ENCODE measurements at regions not wholly inside any gene's neighbourhood (a gene's known extent, or its start where the extent isn't known, plus 50 kb on each side); places are given as distances from the start of the nearest gene placed in this dataset.

GRCh38 chr5:116976767-116977166 is 402.1 kb upstream of the SEMA6A start:
- no peak for DNase-seq (ENCODE audit: low read depth, low spot score)
- Histone ChIP-seq H3K9me3 (ENCODE audit: insufficient read depth, low read length) (no peaks in the 10 kb centered on the region), H3K4me3 (ENCODE audit: insufficient read length, low read depth) (no peak overlapping the region), H3K36me3 (ENCODE audit: insufficient read depth, insufficient read length, low read length) (no peaks in the 10 kb centered on the region), H3K9ac (ENCODE audit: insufficient read length, low read depth) (no peak overlapping the region), H3K4me1 (ENCODE audit: insufficient read depth, insufficient read length) (no peaks in the 10 kb centered on the region), H3K27me3 (ENCODE audit: insufficient read depth, insufficient read length) (no peaks in the 10 kb centered on the region)
- no peak for TF ChIP-seq YY1 (IDR thresholded peaks at IDR 0.05; ENCODE audit: insufficient read depth, insufficient read length)
- no peak for TF ChIP-seq SUZ12 (IDR thresholded peaks at IDR 0.05; ENCODE audit: extremely low read depth, insufficient read depth, insufficient read length)
- TF ChIP-seq ZNF274 (IDR thresholded peaks at IDR 0.05; ENCODE audit: low read depth, low read length), result no peak

GRCh38 chr5:116971131-116971530 is 396.5 kb upstream of the SEMA6A start:
- H3K4me3 ChIP-seq (ENCODE audit: insufficient read length, low read depth), result no peak overlapping the region
- no peaks in the 10 kb centered on the region for H3K36me3 ChIP-seq (ENCODE audit: insufficient read depth, insufficient read length, low read length)
- no peak overlapping the region for H3K9ac ChIP-seq (ENCODE audit: insufficient read length, low read depth)
- H3K9me3 ChIP-seq (ENCODE audit: insufficient read depth, low read length), result 0 out of 2 replicates have a peak, but pooled peaks cover 10% of the 10 kb centered on the region
- no peak for DNase-seq (ENCODE audit: low read depth, low spot score)
- TF ChIP-seq SUZ12 (IDR thresholded peaks at IDR 0.05; ENCODE audit: extremely low read depth, insufficient read depth, insufficient read length) (no peak), YY1 (IDR thresholded peaks at IDR 0.05; ENCODE audit: insufficient read depth, insufficient read length) (no peak), ZNF274 (IDR thresholded peaks at IDR 0.05; ENCODE audit: low read depth, low read length) (no peak)
- H3K4me1 ChIP-seq (ENCODE audit: insufficient read depth, insufficient read length), result no peaks in the 10 kb centered on the region
- no peaks in the 10 kb centered on the region for H3K27me3 ChIP-seq (ENCODE audit: insufficient read depth, insufficient read length)

- Histone ChIP-seq H3K36me3 (ENCODE audit: insufficient read depth, insufficient read length, low read length) (no peaks in the 10 kb centered on the region), H3K9me3 (ENCODE audit: insufficient read depth, low read length) (0 out of 2 replicates have a peak, but pooled peaks cover 10% of the 10 kb centered on the region), H3K4me1 (ENCODE audit: insufficient read depth, insufficient read length) (no peaks in the 10 kb centered on the region), H3K27me3 (ENCODE audit: insufficient read depth, insufficient read length) (no peaks in the 10 kb centered on the region), H3K4me3 (ENCODE audit: insufficient read length, low read depth) (no peak overlapping the region), H3K9ac (ENCODE audit: insufficient read length, low read depth) (no peak overlapping the region)
- TF ChIP-seq SUZ12 (IDR thresholded peaks at IDR 0.05; ENCODE audit: extremely low read depth, insufficient read depth, insufficient read length) (no peak), YY1 (IDR thresholded peaks at IDR 0.05; ENCODE audit: insufficient read depth, insufficient read length) (no peak), ZNF274 (IDR thresholded peaks at IDR 0.05; ENCODE audit: low read depth, low read length) (no peak)
- no peak for DNase-seq (ENCODE audit: low read depth, low spot score)
These were observed 395.7 kb upstream of the SEMA6A start for GRCh38 chr5:116970318-116970717.

- no peak overlapping the region for H3K9ac ChIP-seq (ENCODE audit: insufficient read length, low read depth)
- H3K4me1 ChIP-seq (ENCODE audit: insufficient read depth, insufficient read length), result no peaks in the 10 kb centered on the region
- H3K27me3 ChIP-seq (ENCODE audit: insufficient read depth, insufficient read length), result no peaks in the 10 kb centered on the region
- no peak overlapping the region for H3K4me3 ChIP-seq (ENCODE audit: insufficient read length, low read depth)
- no peaks in the 10 kb centered on the region for H3K36me3 ChIP-seq (ENCODE audit: insufficient read depth, insufficient read length, low read length)
- DNase-seq (ENCODE audit: low read depth, low spot score), result no peak
- H3K9me3 ChIP-seq (ENCODE audit: insufficient read depth, low read length), result 0 out of 2 replicates have a peak, but pooled peaks cover 10% of the 10 kb centered on the region
- TF ChIP-seq SUZ12 (IDR thresholded peaks at IDR 0.05; ENCODE audit: extremely low read depth, insufficient read depth, insufficient read length), result no peak
- no peak for TF ChIP-seq ZNF274 (IDR thresholded peaks at IDR 0.05; ENCODE audit: low read depth, low read length)
- TF ChIP-seq YY1 (IDR thresholded peaks at IDR 0.05; ENCODE audit: insufficient read depth, insufficient read length), result no peak
These were observed 389.8 kb upstream of the SEMA6A start for GRCh38 chr5:116964438-116964837.

GRCh38 chr5:116961021-116961420 is 386.4 kb upstream of the SEMA6A start:
- Histone ChIP-seq H3K27me3 (ENCODE audit: insufficient read depth, insufficient read length) (no peaks in the 10 kb centered on the region), H3K4me3 (ENCODE audit: insufficient read length, low read depth) (no peak overlapping the region), H3K36me3 (ENCODE audit: insufficient read depth, insufficient read length, low read length) (no peaks in the 10 kb centered on the region), H3K9me3 (ENCODE audit: insufficient read depth, low read length) (no peaks in the 10 kb centered on the region), H3K4me1 (ENCODE audit: insufficient read depth, insufficient read length) (no peaks in the 10 kb centered on the region), H3K9ac (ENCODE audit: insufficient read length, low read depth) (no peak overlapping the region)
- TF ChIP-seq YY1 (IDR thresholded peaks at IDR 0.05; ENCODE audit: insufficient read depth, insufficient read length) (no peak), SUZ12 (IDR thresholded peaks at IDR 0.05; ENCODE audit: extremely low read depth, insufficient read depth, insufficient read length) (no peak)
- no peak for DNase-seq (ENCODE audit: low read depth, low spot score)

GRCh38 chr5:116959843-116960242 is 385.2 kb upstream of the SEMA6A start:
- Histone ChIP-seq H3K9me3 (ENCODE audit: insufficient read depth, low read length) (no peaks in the 10 kb centered on the region), H3K36me3 (ENCODE audit: insufficient read depth, insufficient read length, low read length) (no peaks in the 10 kb centered on the region), H3K9ac (ENCODE audit: insufficient read length, low read depth) (no peak overlapping the region), H3K4me1 (ENCODE audit: insufficient read depth, insufficient read length) (no peaks in the 10 kb centered on the region), H3K4me3 (ENCODE audit: insufficient read length, low read depth) (no peak overlapping the region), H3K27me3 (ENCODE audit: insufficient read depth, insufficient read length) (no peaks in the 10 kb centered on the region)
- no peak for TF ChIP-seq SUZ12 (IDR thresholded peaks at IDR 0.05; ENCODE audit: extremely low read depth, insufficient read depth, insufficient read length)
- TF ChIP-seq YY1 (IDR thresholded peaks at IDR 0.05; ENCODE audit: insufficient read depth, insufficient read length), result no peak
- TF ChIP-seq ZNF274 (IDR thresholded peaks at IDR 0.05; ENCODE audit: low read depth, low read length), result no peak
- no peak for DNase-seq (ENCODE audit: low read depth, low spot score)

- Histone ChIP-seq H3K4me1 (ENCODE audit: insufficient read depth, insufficient read length) (no peaks in the 10 kb centered on the region), H3K4me3 (ENCODE audit: insufficient read length, low read depth) (no peak overlapping the region), H3K27me3 (ENCODE audit: insufficient read depth, insufficient read length) (no peaks in the 10 kb centered on the region), H3K9me3 (ENCODE audit: insufficient read depth, low read length) (peaks cover 10% of the 10 kb centered on the region; the same call in 1 of the 2 replicates), H3K9ac (ENCODE audit: insufficient read length, low read depth) (no peak overlapping the region), H3K36me3 (ENCODE audit: insufficient read depth, insufficient read length, low read length) (no peaks in the 10 kb centered on the region)
- TF ChIP-seq ZNF274 (IDR thresholded peaks at IDR 0.05; ENCODE audit: low read depth, low read length), result no peak
- TF ChIP-seq SUZ12 (IDR thresholded peaks at IDR 0.05; ENCODE audit: extremely low read depth, insufficient read depth, insufficient read length), result no peak
- no peak for TF ChIP-seq YY1 (IDR thresholded peaks at IDR 0.05; ENCODE audit: insufficient read depth, insufficient read length)
- DNase-seq (ENCODE audit: low read depth, low spot score), result no peak
These were observed 378.8 kb upstream of the SEMA6A start for GRCh38 chr5:116953251-116953930.

Measured in NT2/D1 (cell line).